ENCODE measurements at regions not wholly inside any gene's neighbourhood (a gene's known extent, or its start where the extent isn't known, plus 50 kb on each side); places are given as distances from the start of the nearest gene placed in this dataset.
"Not testable (repeated sequence)": the region's sequence is repeated elsewhere in the genome, so short reads cannot be mapped to it uniquely, and the experiment has no call there.

- TF ChIP-seq CTCF (conservative IDR thresholded peaks at IDR 0.05) (no peak), ZFX (IDR thresholded peaks at IDR 0.05) (no peak)
- no peak overlapping the region for H3K27ac ChIP-seq
Observed at GRCh38 chr20:41715526-41715925, 97.3 kb upstream of the CHD6 start.

- no peak for TF ChIP-seq ZFX (IDR thresholded peaks at IDR 0.05)
- TF ChIP-seq CTCF (conservative IDR thresholded peaks at IDR 0.05) = no peak
- H3K27ac ChIP-seq = no peak overlapping the region
Observed at GRCh38 chr20:41714030-41714429, 95.9 kb upstream of the CHD6 start.

GRCh38 chr20:41704896-41705295, 86.7 kb upstream of the CHD6 start:
- no peak for TF ChIP-seq CTCF (conservative IDR thresholded peaks at IDR 0.05)
- no peak for TF ChIP-seq ZFX (IDR thresholded peaks at IDR 0.05)

GRCh38 chr20:41702647-41703046, 84.5 kb upstream of the CHD6 start:
- TF ChIP-seq CTCF (conservative IDR thresholded peaks at IDR 0.05) (no peak), ZFX (IDR thresholded peaks at IDR 0.05) (no peak)
- no peak overlapping the region for H3K27ac ChIP-seq

More at GRCh38 chr20:41704896-41705295, 86.7 kb upstream of the CHD6 start:
- H3K27ac ChIP-seq = no peak overlapping the region

GRCh38 chr20:41701588-41702348, 83.6 kb upstream of the CHD6 start:
- no peak overlapping the region for H3K27ac ChIP-seq
- no peak for TF ChIP-seq CTCF (conservative IDR thresholded peaks at IDR 0.05)

- H3K27ac ChIP-seq = not testable (repeated sequence)
Observed at GRCh38 chr20:41699673-41700072, 81.5 kb upstream of the CHD6 start.

GRCh38 chr20:41697861-41698559, 79.8 kb upstream of the CHD6 start:
- H3K27ac ChIP-seq = no peak overlapping the region
- peak; percentile 97 for TF ChIP-seq CTCF (conservative IDR thresholded peaks at IDR 0.05)
- no peak for TF ChIP-seq ZFX (IDR thresholded peaks at IDR 0.05)

Measured in C4-2B (cell line).